Right lung (tissue), 2 donors: ENCODE measurements at regions not wholly inside any gene's neighbourhood (a gene's known extent, or its start where the extent isn't known, plus 50 kb on each side); places are given as distances from the start of the nearest gene placed in this dataset.
"Not testable (repeated sequence)": the region's sequence is repeated elsewhere in the genome, so short reads cannot be mapped to it uniquely, and the experiment has no call there.

Source experiments
- DNase-seq, 2 donors: peaks; one replicate each; pipeline ENCODE4 v3.0.0-alpha.2; 2013

GRCh38 chr7:124152859-124153692, 120.2 kb upstream of the TMEM229A start:
- DNase-seq, result no peak

DNA sequence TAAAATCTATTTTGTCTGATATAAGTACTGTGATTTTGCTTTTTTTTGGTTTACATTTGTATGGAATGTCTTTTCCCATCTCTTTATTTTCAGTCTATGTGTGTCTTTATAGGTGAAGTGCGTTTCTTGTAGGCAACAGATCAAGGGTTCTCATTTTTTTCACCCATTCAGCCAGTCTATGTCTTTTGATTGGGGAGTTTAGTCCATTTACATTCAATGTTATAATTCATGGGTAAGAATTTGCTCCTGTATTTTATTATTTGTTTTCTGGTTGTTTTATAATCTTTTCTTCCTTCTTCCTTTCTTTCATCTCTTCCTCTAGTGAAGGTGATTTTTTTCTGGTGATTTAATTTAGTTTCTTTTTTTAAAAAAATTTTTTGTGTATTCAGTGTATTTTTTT, 104.8 kb upstream of the TMEM229A start:
- DNase-seq, result no peak

GRCh38 chr7:124124201-124124600, 91.3 kb upstream of the TMEM229A start:
- DNase-seq, result no peak

- no peak for DNase-seq
These were observed 88.0 kb upstream of the TMEM229A start for GRCh38 chr7:124120911-124121310.

DNA sequence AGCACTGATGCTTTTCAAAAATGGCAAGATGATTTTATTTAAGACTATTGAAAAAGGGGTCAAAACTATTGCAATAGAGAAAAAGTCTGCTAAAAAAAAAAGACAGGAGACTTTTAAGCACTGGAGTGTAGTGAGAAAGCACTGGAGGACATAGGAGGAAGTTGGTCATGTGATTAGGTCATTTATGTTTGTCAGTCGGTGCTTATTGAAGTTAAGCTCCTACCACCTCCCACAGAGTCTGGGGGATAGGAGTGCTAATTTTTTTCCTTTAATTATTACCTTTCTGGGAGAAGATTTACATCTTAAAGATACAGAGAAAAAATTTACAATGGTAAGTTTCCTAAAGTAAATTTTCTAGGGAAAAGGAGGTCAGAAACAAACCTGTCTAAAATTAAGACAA, 80.2 kb upstream of the TMEM229A start:
- no peak for DNase-seq

GRCh38 chr7:124106575-124106974, 73.7 kb upstream of the TMEM229A start:
- no peak for DNase-seq

DNA sequence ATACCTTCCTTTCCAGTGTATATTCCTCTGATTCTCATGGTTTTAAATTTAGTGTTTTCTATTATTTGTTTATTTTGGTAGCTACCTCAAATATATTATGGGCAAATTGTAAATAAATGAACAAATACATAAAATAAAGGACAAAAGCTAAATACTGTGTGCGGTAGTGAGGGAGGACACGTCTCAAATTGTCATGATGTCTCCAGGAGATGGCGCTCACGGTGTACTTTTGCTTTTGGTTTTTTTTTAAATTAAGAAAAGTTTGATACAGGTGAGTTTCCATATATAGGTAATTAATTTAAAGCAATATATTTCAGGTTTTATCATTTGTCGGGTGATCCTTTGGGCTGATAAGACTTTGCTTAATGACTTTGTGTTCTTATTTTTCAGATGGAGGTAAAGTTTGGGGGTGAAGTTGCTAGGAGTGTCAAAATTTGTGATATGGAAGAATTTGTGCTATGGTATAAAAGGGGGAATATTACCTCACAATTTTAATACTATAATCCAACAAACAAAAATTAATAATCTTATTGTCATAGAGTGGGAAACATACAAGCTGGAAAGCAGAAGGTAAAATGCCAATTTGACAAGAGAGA, 68.4 kb upstream of the TMEM229A start:
- no peak for DNase-seq

DNA sequence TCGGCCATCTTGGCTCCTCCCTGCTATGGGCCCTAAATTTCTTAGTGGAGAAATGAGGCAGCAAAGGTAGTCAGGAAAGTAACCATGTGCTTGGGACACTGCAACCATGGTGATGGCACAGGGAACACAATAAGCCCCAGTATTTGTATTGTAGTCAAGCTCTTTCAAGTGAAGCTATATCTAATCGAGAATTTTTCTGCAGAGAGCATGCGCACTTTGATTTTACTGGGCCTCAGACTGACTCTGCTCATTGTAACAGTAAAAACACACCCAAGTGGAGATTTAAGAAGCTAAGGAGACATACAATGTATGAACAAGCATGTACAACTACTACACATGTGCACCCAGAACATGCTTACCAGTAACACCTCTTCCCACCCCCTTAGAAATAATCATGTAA, 67.3 kb upstream of the TMEM229A start:
- DNase-seq, result no peak

GRCh38 chr7:124099585-124099984, 66.7 kb upstream of the TMEM229A start:
- not testable (repeated sequence) for DNase-seq

DNA sequence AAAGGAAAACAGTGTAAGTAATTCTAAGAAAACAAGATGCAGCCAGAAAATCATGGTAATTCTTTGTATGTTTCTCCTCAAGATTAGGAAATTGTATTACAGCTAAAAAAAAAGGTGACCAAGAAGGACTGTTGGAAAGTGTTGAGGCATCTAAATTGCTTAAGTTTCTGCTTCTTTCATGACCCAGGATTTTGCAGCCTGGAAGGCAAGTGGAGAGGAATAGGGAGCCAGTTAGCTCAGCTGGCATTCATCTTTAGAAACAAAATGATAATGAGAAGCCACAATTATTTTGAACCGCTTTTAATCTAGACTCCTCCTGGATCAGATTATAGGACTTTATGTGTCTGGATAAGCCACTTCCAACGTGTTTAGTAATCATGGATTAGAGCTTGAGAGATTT, 56.8 kb upstream of the TMEM229A start:
- DNase-seq, result no peak

DNA sequence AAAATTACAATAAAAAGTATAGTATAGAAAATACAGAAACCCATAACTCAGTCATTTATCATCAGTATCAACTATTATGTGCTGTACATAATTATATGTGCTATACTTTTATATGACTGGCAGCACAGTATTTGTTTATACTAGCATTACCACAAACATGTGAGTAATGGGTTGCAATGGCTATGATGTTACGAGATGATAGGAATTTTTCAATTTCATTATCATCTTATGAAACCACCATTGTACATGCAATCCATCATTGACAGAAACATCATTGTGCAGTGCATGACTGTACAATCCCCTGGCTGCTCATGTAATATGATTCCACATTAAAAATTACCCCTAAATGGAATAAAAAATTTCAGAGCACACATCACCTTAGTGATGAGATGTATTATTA, 55.7 kb upstream of the TMEM229A start:
- no peak for DNase-seq

- no peak for DNase-seq
These were observed 54.0 kb upstream of the TMEM229A start for GRCh38 chr7:124086843-124087242.

- peak; percentile 85 to 89 for DNase-seq
These were observed 52.3 kb upstream of the TMEM229A start for GRCh38 chr7:124085179-124085578.

DNA sequence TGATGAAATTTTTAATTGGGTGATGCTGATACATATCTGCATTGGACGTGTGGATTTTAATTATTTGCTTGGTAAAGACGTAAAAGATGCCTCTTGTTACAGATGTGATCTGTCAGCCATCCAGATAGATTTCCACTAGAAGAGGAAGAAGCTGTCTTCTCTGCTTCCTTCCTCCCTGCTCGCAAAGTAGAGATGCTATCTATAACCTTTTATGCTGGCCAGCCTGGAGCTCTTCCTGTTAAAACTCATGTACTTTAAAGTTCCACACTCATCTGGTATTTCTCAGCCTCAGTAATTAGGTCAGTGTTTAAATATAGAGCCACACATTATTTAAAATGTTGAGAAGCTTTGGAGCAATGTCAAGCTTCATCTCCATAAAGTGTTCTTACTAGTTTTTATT, 51.2 kb upstream of the TMEM229A start:
- DNase-seq, result peak; percentile 68 to 72
